HepG2 (cell line): ENCODE measurements at regions not wholly inside any gene's neighbourhood (a gene's known extent, or its start where the extent isn't known, plus 50 kb on each side); places are given as distances from the start of the nearest gene placed in this dataset.

ENCODE experiments used
- ATAC-seq: fragments of 200-7000 bp; cut with Tn5 transposase; 3 replicates; pipeline ENCODE4 v1.9.1; 2020; ENCODE audit warnings: mild to moderate bottlenecking, moderate library complexity
- BruUV-seq: library from RNA; stranded (reverse); fragments of 400-500 nt; replicated peaks from 2 replicates; lab custom pipeline; 2021; lab: Mats Ljungman, UMichigan
- CTCF ChIA-PET: fragments of 300-600 bp; formaldehyde crosslinking; extraction: SDS; loops from one replicate; lab custom pipeline; 2021; ENCODE audit warnings: low total read pairs, inconsistent platforms, low intra/inter-chr PET ratio; lab: Yijun Ruan, JAX
- POLR2A ChIA-PET: fragments of 350-600 bp; sonication (Branson Sonifier 250); formaldehyde crosslinking; loops from one replicate; lab custom pipeline; 2020; ENCODE audit warnings: antibody characterized with exemption, inconsistent platforms; lab: Yijun Ruan, JAX
- DNase-seq: peaks from one replicate; pipeline ENCODE4 v3.0.0-alpha.2; 2015; ENCODE audit warnings: low spot score
- FAIRE-seq: peaks from 3 replicates; lab custom pipeline; 2011; peaks lifted over from hg19 to GRCh38; lab: Jason Lieb, UNC
- H2AFZ ChIP-seq: one replicate; pipeline ENCODE4 v1.6.1; 2011; ENCODE audit warnings: low read length, inconsistent platforms
- H3K27ac ChIP-seq: fragments of 300-600 bp; 3 replicates; pipeline ENCODE4 v1.8.0; 2011; ENCODE audit warnings: mixed run types, mild to moderate bottlenecking, mixed read lengths, low read length, inconsistent platforms; ENCODE audit not compliant: insufficient read depth; ENCODE audit errors: extremely low read length
- H3K27me3 ChIP-seq, 2 experiments: fragments of 200-600 bp in 1 of 2; 2 replicates in 1 of 2; 3 replicates in 1 of 2; pipeline versions ENCODE4 v1.6.0 to v1.8.0; 2011; ENCODE audit warnings: low read length in 2 of 2, mild to moderate bottlenecking in 2 of 2, moderate library complexity in 2 of 2, inconsistent platforms in 1 of 2; ENCODE audit not compliant: insufficient read depth in 2 of 2, control insufficient read depth in 1 of 2
- H3K36me3 ChIP-seq, 2 experiments: fragments of 200-600 bp in 1 of 2; replicated peaks in 1 of 2; 2 replicates in 1 of 2; 3 replicates in 1 of 2; pipeline versions ENCODE4 v1.5.1 to v1.8.0; 2011; ENCODE audit warnings: low read length in 2 of 2, inconsistent platforms in 1 of 2; ENCODE audit not compliant: insufficient read depth in 2 of 2, control insufficient read depth in 1 of 2
- H3K4me1 ChIP-seq: 2 replicates; pipeline ENCODE4 v1.5.1; 2012; ENCODE audit warnings: low read length, inconsistent platforms; ENCODE audit not compliant: insufficient read depth
- H3K4me2 ChIP-seq: 2 replicates; pipeline ENCODE4 v1.6.0; 2011; ENCODE audit warnings: low read depth, low read length, inconsistent platforms
- H3K4me3 ChIP-seq, 3 experiments: fragments of 200-600 bp in 1 of 3; sonication (generic), shearing (Covaris generic) in 1 of 3; replicated peaks in 1 of 3; 2 replicates each; pipeline ENCODE4 v1.5.1; 2011 to 2016; ENCODE audit warnings: low read length in 3 of 3, inconsistent platforms in 2 of 3, low read depth in 2 of 3, mild to moderate bottlenecking in 2 of 3, control low read depth in 1 of 3, mixed read lengths in 1 of 3; ENCODE audit not compliant: insufficient read depth in 1 of 3
- H3K79me2 ChIP-seq: one replicate; pipeline ENCODE4 v1.6.1; 2011; ENCODE audit warnings: low read length, inconsistent platforms; ENCODE audit not compliant: insufficient read depth
- H3K9ac ChIP-seq: 2 replicates; pipeline ENCODE4 v1.6.0; 2011; ENCODE audit warnings: mild to moderate bottlenecking, low read depth, low read length, inconsistent platforms; ENCODE audit not compliant: insufficient read depth
- H3K9me3 ChIP-seq: 2 replicates; pipeline ENCODE4 v1.5.1; 2012; ENCODE audit warnings: mild to moderate bottlenecking, low read length
- H4K20me1 ChIP-seq: 2 replicates; pipeline ENCODE4 v1.6.0; 2011; ENCODE audit warnings: inconsistent platforms, mild to moderate bottlenecking, low read length, moderate library complexity; ENCODE audit not compliant: insufficient read depth
- CBX5 ChIP-seq: sonication (generic); formaldehyde crosslinking; IDR thresholded peaks from 2 replicates; pipeline ENCODE4 v1.4.0; 2020; ENCODE audit warnings: missing genetic modification reagents, borderline replicate concordance
- GLI4 ChIP-seq: sonication (generic); formaldehyde crosslinking; IDR thresholded peaks from 2 replicates; pipeline ENCODE4 v1.5.1; 2020; ENCODE audit warnings: missing genetic modification reagents, mild to moderate bottlenecking, moderate library complexity, borderline replicate concordance
- HNF4A ChIP-seq: sonication (generic); formaldehyde crosslinking; IDR thresholded peaks from 2 replicates; pipeline ENCODE4 v1.4.0; 2020; ENCODE audit warnings: missing genetic modification reagents
- HOXA9 ChIP-seq: sonication (generic); formaldehyde crosslinking; IDR thresholded peaks from 2 replicates; pipeline ENCODE4 v1.8.1; 2022; ENCODE audit warnings: missing genetic modification reagents, mild to moderate bottlenecking, moderate library complexity, borderline replicate concordance
- LRRFIP1 ChIP-seq: sonication (generic); formaldehyde crosslinking; conservative IDR thresholded peaks from 2 replicates; pipeline ENCODE4 v1.4.0; 2020; ENCODE audit warnings: missing genetic modification reagents
- MED1 ChIP-seq: sonication (generic); formaldehyde crosslinking; IDR thresholded peaks from 2 replicates; pipeline ENCODE4 v1.4.0; 2020; ENCODE audit warnings: missing genetic modification reagents
- MIXL1 ChIP-seq: IDR thresholded peaks from 2 replicates; pipeline ENCODE4 v1.6.1; 2016
- POGZ ChIP-seq: sonication (generic); formaldehyde crosslinking; IDR thresholded peaks from 2 replicates; pipeline ENCODE4 v1.4.0; 2020; ENCODE audit warnings: mild to moderate bottlenecking, missing genetic modification reagents
- SMAD3 ChIP-seq: sonication (generic); formaldehyde crosslinking; IDR thresholded peaks from 2 replicates; pipeline ENCODE4 v1.4.0; 2020; ENCODE audit warnings: missing genetic modification reagents
- SRF ChIP-seq: IDR thresholded peaks from 2 replicates; pipeline ENCODE4 v1.6.1; 2011; ENCODE audit warnings: mild to moderate bottlenecking, low read depth, low read length, moderate library complexity
- TEAD2 ChIP-seq: sonication (generic); formaldehyde crosslinking; IDR thresholded peaks from 2 replicates; pipeline ENCODE4 v1.9.0; 2021; ENCODE audit warnings: missing genetic modification reagents
- ZFP91 ChIP-seq: sonication (generic); formaldehyde crosslinking; IDR thresholded peaks from 2 replicates; pipeline ENCODE4 v1.9.0; 2022; ENCODE audit warnings: missing genetic modification reagents, mild to moderate bottlenecking, borderline replicate concordance
- ZFX ChIP-seq: sonication (generic); formaldehyde crosslinking; IDR thresholded peaks from 2 replicates; pipeline ENCODE4 v1.4.0; 2020; ENCODE audit warnings: mild to moderate bottlenecking, low read depth, missing genetic modification reagents, moderate library complexity
- ZNF24 ChIP-seq: fragments of 450-650 bp; IDR thresholded peaks from 2 replicates; pipeline ENCODE4 v1.6.1; 2017; ENCODE audit warnings: antibody characterized with exemption, mild to moderate bottlenecking
- ZNF317 ChIP-seq: sonication (generic); formaldehyde crosslinking; IDR thresholded peaks from 2 replicates; pipeline ENCODE4 v1.5.0; 2020; ENCODE audit warnings: mild to moderate bottlenecking, missing genetic modification reagents
- ZNF572 ChIP-seq: sonication (generic); formaldehyde crosslinking; IDR thresholded peaks from 2 replicates; pipeline ENCODE4 v1.5.1; 2020; ENCODE audit warnings: mild to moderate bottlenecking, missing genetic modification reagents
- ZNF639 ChIP-seq: conservative IDR thresholded peaks from 2 replicates; pipeline ENCODE4 v1.6.1; 2018; ENCODE audit warnings: missing genetic modification reagents
- WGBS: methylation state at CpG from one replicate; pipeline ENCODE4 v1.1.6; 2017; ENCODE audit warnings: low lambda C conversion rate; 5-methylcytosine and 5-hydroxymethylcytosine counted together
- in situ Hi-C: cut with HindIII; loops from 2 replicates; pipeline ENCODE4 v1.10.0; 2017; ENCODE audit warnings: low pct_unique_long_range_greater_than_20kb; ENCODE audit not compliant: extremely low pct_ligation_motif_present
- intact Hi-C: fragments of 100-400 bp; cut with micrococcal nuclease; formaldehyde crosslinking; loops from one replicate; pipeline ENCODE4 v1.10.0; 2022; ENCODE audit not compliant: unreplicated experiment

GRCh38 chr11:32494629-32495028 lies 59.3 kb upstream of the WT1 start (continued):
- no peak for TF ChIP-seq SRF
- no peak for TF ChIP-seq ZNF639 (CRISPR knock-in tag)
- TF ChIP-seq ZFP91 (CRISPR knock-in tag), result no peak
- TF ChIP-seq POGZ (CRISPR knock-in tag), result no peak
- no peak for TF ChIP-seq MED1 (CRISPR knock-in tag)
- TF ChIP-seq SMAD3 (CRISPR knock-in tag), result no peak
- TF ChIP-seq GLI4 (CRISPR knock-in tag), result no peak

- DNase-seq (no peak), ATAC-seq (peak; percentile 49; the same call in 1 of the 3 replicates), FAIRE-seq (no peak)
- ChIA-PET POLR2A (no interaction called here), CTCF (no interaction called here)
- Histone ChIP-seq H3K9ac (no peak overlapping the region), H3K27me3 (no peaks in the 10 kb centered on the region; a peak in 1 of 5 replicates), H3K4me1 (no peaks in the 10 kb centered on the region), H3K9me3 (no peaks in the 10 kb centered on the region), H3K4me2 (no peak overlapping the region), H3K79me2 (no peaks in the 10 kb centered on the region), H3K36me3 (no peaks in the 10 kb centered on the region), H3K27ac (no peak overlapping the region), H4K20me1 (no peaks in the 10 kb centered on the region), H3K4me3 (no peak overlapping the region), H2AFZ (no peak overlapping the region)
- TF ChIP-seq ZNF572 (no peak), ZFX (CRISPR knock-in tag) (no peak), HNF4A (CRISPR knock-in tag) (no peak), ZNF24 (no peak), LRRFIP1 (no peak), TEAD2 (CRISPR knock-in tag) (no peak), HOXA9 (CRISPR knock-in tag) (no peak), MIXL1 (no peak), ZNF317 (CRISPR knock-in tag) (no peak), CBX5 (no peak)
- in situ Hi-C loops, result no loop called here
- intact Hi-C loops, result no loop called here
- 33% methylated on average over 4 of the region's 4 CpGs for WGBS
- BruUV-seq, result no TSS peak
These were observed 54.1 kb upstream of the WT1 start for GRCh38 chr11:32489464-32489863.
